K562 (cell line): ENCODE measurements at regions not wholly inside any gene's neighbourhood (a gene's known extent, or its start where the extent isn't known, plus 50 kb on each side); places are given as distances from the start of the nearest gene placed in this dataset.
A peak's percentile ranks its signal among the peaks of the same experiment; 100 is the strongest.

Experiments
- BCL6 ChIP-seq: fragments of 250-450 bp; sonication (Bioruptor Pico); IDR thresholded peaks from 2 replicates; pipeline ENCODE4 v1.4.0; 2020
- EHMT2 ChIP-seq: fragments of 450-650 bp; IDR thresholded peaks from 2 replicates; pipeline ENCODE4 v1.6.1; 2018; ENCODE audit warnings: antibody characterized with exemption
- RAD21 ChIP-seq, 2 experiments: fragments of 250-450 bp in 1 of 2; fragments of 450-650 bp in 1 of 2; sonication (Bioruptor Pico) in 1 of 2; formaldehyde crosslinking in 1 of 2; IDR thresholded peaks in 1 of 2; conservative IDR thresholded peaks in 1 of 2; 2 replicates each; pipeline versions ENCODE4 v1.4.0 to v1.8.0; 2020 to 2022; ENCODE audit warnings: mild to moderate bottlenecking in 2 of 2, moderate library complexity in 1 of 2
- SMC3 ChIP-seq: conservative IDR thresholded peaks from 2 replicates; pipeline ENCODE4 v1.6.1; 2011; ENCODE audit warnings: low read depth, low read length, improper control_type of control experiment; ENCODE audit not compliant: insufficient read depth
- TRIM28 ChIP-seq: fragments of 450-650 bp; IDR thresholded peaks from 2 replicates; pipeline ENCODE4 v1.6.1; 2017
- ZFP30 ChIP-seq: fragments of 250-450 bp; sonication (Bioruptor Pico); IDR thresholded peaks from 2 replicates; pipeline ENCODE4 v1.8.0; 2022; ENCODE audit warnings: moderate library complexity, mild to moderate bottlenecking, inconsistent platforms, borderline replicate concordance
- ZNF24 ChIP-seq: fragments of 450-650 bp; IDR thresholded peaks from 2 replicates; pipeline ENCODE4 v1.6.1; 2016
- TF ChIP-seq, protein P1 (sequence below): fragments of 200-600 bp; sonication (generic); IDR thresholded peaks from one replicate; pipeline ENCODE4 v1.6.1; 2012; ENCODE audit warnings: mild to moderate bottlenecking, low read depth, low read length, inconsistent platforms
- TF ChIP-seq, protein P2 (sequence below): IDR thresholded peaks from 2 replicates; pipeline ENCODE4 v1.6.1; 2011; ENCODE audit warnings: borderline replicate concordance, low read depth, mild to moderate bottlenecking, moderate library complexity, low read length; ENCODE audit not compliant: insufficient read depth, poor library complexity, severe bottlenecking
- TF ChIP-seq, protein P3 (sequence below): fragments of 200-800 bp; sonication (Bioruptor generic); IDR thresholded peaks from 2 replicates; pipeline ENCODE4 v1.6.1; 2017; ENCODE audit warnings: missing genetic modification characterization, missing compliant biosample characterization

DNA sequence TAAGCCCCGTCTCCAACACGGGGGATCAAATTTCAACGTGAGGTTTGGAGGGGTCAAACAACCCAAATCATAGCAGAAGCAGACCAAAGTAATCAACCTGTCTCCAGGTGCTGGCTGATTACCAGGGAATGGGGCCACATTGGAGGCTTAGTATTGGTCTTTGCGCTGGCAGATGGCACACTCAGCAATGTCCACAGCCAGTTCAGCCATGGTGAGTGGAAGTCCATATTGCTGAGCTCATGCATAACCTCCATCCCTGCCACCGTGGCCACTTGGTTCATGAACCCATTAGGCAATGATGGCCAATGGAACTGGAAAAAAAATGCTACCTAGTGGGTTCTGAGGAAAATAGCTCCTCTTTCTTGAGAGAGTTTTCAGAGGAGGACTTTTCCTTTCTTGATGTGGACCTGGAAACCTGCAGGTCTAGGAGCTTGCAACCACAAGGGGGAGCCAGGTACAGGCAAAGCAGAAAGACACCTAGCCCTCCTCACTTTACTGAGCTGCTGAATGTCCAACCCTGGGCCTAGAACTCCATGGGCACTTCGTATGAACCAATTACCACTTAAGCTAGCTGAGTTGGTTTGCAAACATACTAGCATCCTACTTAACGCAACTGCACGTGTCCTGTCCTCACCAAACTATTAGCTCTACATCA, 128.0 kb upstream of the GYPC start (continued):
- TF ChIP-seq SMC3 = peak; percentile 92
- TF ChIP-seq, protein P1, sequence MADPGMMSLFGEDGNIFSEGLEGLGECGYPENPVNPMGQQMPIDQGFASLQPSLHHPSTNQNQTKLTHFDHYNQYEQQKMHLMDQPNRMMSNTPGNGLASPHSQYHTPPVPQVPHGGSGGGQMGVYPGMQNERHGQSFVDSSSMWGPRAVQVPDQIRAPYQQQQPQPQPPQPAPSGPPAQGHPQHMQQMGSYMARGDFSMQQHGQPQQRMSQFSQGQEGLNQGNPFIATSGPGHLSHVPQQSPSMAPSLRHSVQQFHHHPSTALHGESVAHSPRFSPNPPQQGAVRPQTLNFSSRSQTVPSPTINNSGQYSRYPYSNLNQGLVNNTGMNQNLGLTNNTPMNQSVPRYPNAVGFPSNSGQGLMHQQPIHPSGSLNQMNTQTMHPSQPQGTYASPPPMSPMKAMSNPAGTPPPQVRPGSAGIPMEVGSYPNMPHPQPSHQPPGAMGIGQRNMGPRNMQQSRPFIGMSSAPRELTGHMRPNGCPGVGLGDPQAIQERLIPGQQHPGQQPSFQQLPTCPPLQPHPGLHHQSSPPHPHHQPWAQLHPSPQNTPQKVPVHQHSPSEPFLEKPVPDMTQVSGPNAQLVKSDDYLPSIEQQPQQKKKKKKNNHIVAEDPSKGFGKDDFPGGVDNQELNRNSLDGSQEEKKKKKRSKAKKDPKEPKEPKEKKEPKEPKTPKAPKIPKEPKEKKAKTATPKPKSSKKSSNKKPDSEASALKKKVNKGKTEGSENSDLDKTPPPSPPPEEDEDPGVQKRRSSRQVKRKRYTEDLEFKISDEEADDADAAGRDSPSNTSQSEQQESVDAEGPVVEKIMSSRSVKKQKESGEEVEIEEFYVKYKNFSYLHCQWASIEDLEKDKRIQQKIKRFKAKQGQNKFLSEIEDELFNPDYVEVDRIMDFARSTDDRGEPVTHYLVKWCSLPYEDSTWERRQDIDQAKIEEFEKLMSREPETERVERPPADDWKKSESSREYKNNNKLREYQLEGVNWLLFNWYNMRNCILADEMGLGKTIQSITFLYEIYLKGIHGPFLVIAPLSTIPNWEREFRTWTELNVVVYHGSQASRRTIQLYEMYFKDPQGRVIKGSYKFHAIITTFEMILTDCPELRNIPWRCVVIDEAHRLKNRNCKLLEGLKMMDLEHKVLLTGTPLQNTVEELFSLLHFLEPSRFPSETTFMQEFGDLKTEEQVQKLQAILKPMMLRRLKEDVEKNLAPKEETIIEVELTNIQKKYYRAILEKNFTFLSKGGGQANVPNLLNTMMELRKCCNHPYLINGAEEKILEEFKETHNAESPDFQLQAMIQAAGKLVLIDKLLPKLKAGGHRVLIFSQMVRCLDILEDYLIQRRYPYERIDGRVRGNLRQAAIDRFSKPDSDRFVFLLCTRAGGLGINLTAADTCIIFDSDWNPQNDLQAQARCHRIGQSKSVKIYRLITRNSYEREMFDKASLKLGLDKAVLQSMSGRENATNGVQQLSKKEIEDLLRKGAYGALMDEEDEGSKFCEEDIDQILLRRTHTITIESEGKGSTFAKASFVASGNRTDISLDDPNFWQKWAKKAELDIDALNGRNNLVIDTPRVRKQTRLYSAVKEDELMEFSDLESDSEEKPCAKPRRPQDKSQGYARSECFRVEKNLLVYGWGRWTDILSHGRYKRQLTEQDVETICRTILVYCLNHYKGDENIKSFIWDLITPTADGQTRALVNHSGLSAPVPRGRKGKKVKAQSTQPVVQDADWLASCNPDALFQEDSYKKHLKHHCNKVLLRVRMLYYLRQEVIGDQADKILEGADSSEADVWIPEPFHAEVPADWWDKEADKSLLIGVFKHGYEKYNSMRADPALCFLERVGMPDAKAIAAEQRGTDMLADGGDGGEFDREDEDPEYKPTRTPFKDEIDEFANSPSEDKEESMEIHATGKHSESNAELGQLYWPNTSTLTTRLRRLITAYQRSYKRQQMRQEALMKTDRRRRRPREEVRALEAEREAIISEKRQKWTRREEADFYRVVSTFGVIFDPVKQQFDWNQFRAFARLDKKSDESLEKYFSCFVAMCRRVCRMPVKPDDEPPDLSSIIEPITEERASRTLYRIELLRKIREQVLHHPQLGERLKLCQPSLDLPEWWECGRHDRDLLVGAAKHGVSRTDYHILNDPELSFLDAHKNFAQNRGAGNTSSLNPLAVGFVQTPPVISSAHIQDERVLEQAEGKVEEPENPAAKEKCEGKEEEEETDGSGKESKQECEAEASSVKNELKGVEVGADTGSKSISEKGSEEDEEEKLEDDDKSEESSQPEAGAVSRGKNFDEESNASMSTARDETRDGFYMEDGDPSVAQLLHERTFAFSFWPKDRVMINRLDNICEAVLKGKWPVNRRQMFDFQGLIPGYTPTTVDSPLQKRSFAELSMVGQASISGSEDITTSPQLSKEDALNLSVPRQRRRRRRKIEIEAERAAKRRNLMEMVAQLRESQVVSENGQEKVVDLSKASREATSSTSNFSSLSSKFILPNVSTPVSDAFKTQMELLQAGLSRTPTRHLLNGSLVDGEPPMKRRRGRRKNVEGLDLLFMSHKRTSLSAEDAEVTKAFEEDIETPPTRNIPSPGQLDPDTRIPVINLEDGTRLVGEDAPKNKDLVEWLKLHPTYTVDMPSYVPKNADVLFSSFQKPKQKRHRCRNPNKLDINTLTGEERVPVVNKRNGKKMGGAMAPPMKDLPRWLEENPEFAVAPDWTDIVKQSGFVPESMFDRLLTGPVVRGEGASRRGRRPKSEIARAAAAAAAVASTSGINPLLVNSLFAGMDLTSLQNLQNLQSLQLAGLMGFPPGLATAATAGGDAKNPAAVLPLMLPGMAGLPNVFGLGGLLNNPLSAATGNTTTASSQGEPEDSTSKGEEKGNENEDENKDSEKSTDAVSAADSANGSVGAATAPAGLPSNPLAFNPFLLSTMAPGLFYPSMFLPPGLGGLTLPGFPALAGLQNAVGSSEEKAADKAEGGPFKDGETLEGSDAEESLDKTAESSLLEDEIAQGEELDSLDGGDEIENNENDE = no peak
- TF ChIP-seq, protein P2, sequence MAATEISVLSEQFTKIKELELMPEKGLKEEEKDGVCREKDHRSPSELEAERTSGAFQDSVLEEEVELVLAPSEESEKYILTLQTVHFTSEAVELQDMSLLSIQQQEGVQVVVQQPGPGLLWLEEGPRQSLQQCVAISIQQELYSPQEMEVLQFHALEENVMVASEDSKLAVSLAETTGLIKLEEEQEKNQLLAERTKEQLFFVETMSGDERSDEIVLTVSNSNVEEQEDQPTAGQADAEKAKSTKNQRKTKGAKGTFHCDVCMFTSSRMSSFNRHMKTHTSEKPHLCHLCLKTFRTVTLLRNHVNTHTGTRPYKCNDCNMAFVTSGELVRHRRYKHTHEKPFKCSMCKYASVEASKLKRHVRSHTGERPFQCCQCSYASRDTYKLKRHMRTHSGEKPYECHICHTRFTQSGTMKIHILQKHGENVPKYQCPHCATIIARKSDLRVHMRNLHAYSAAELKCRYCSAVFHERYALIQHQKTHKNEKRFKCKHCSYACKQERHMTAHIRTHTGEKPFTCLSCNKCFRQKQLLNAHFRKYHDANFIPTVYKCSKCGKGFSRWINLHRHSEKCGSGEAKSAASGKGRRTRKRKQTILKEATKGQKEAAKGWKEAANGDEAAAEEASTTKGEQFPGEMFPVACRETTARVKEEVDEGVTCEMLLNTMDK = peak; percentile 60
- no peak for TF ChIP-seq ZFP30 (CRISPR knock-in tag)
- no peak for TF ChIP-seq EHMT2
- no peak for TF ChIP-seq BCL6 (CRISPR knock-in tag)
- TF ChIP-seq, protein P3, sequence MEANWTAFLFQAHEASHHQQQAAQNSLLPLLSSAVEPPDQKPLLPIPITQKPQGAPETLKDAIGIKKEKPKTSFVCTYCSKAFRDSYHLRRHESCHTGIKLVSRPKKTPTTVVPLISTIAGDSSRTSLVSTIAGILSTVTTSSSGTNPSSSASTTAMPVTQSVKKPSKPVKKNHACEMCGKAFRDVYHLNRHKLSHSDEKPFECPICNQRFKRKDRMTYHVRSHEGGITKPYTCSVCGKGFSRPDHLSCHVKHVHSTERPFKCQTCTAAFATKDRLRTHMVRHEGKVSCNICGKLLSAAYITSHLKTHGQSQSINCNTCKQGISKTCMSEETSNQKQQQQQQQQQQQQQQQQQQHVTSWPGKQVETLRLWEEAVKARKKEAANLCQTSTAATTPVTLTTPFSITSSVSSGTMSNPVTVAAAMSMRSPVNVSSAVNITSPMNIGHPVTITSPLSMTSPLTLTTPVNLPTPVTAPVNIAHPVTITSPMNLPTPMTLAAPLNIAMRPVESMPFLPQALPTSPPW = no peak
- TF ChIP-seq RAD21 (CRISPR knock-in tag; conservative IDR thresholded peaks at IDR 0.05 in 1 of 2, IDR thresholded peaks at IDR 0.05 in 1 of 2) = peak; percentile 80 to 89
- peak; percentile 81 for TF ChIP-seq ZNF24
- TF ChIP-seq TRIM28 = no peak
